ENCODE measurements at regions not wholly inside any gene's neighbourhood (a gene's known extent, or its start where the extent isn't known, plus 50 kb on each side); places are given as distances from the start of the nearest gene placed in this dataset.
"Not testable (repeated sequence)": the region's sequence is repeated elsewhere in the genome, so short reads cannot be mapped to it uniquely, and the experiment has no call there.

- no peak for DNase-seq (ENCODE audit: low read depth in 2 of 3, low spot score in 2 of 3)
Observed at GRCh38 chr6:140785926-140786325, 1346.8 kb upstream of the GJE1 start.

GRCh38 chr6:140784573-140784972 lies 1348.2 kb upstream of the GJE1 start:
- no peak for DNase-seq (ENCODE audit: low read depth in 2 of 3, low spot score in 2 of 3)

GRCh38 chr6:140783504-140783903 lies 1349.2 kb upstream of the GJE1 start:
- DNase-seq (ENCODE audit: low read depth in 2 of 3, low spot score in 2 of 3) = not testable (repeated sequence)

- DNase-seq (ENCODE audit: low read depth in 2 of 3, low spot score in 2 of 3) = no peak
Observed at GRCh38 chr6:140782941-140783340, 1349.8 kb upstream of the GJE1 start.

- no peak for DNase-seq (ENCODE audit: low read depth in 2 of 3, low spot score in 2 of 3)
Observed at GRCh38 chr6:140779991-140780596, 1352.6 kb upstream of the GJE1 start.

GRCh38 chr6:140779341-140779740 lies 1353.4 kb upstream of the GJE1 start:
- no peak for DNase-seq (ENCODE audit: low read depth in 2 of 3, low spot score in 2 of 3)

- no peak for DNase-seq (ENCODE audit: low read depth in 2 of 3, low spot score in 2 of 3)
Observed at GRCh38 chr6:140777780-140778179, 1354.9 kb upstream of the GJE1 start.

GRCh38 chr6:140775061-140775460 lies 1357.7 kb upstream of the GJE1 start:
- DNase-seq (ENCODE audit: low read depth in 2 of 3, low spot score in 2 of 3) = no peak

GRCh38 chr6:140774080-140774505 lies 1358.6 kb upstream of the GJE1 start:
- DNase-seq (ENCODE audit: low read depth in 2 of 3, low spot score in 2 of 3) = no peak

GRCh38 chr6:140773276-140773675 lies 1359.4 kb upstream of the GJE1 start:
- no peak for DNase-seq (ENCODE audit: low read depth in 2 of 3, low spot score in 2 of 3)

- no peak for DNase-seq (ENCODE audit: low read depth in 2 of 3, low spot score in 2 of 3)
Observed at GRCh38 chr6:140772576-140772975, 1360.1 kb upstream of the GJE1 start.

- no peak for DNase-seq (ENCODE audit: low read depth in 2 of 3, low spot score in 2 of 3)
Observed at GRCh38 chr6:140768133-140768532, 1364.6 kb upstream of the GJE1 start.

- no peak for DNase-seq (ENCODE audit: low read depth in 2 of 3, low spot score in 2 of 3)
Observed at GRCh38 chr6:140766999-140767398, 1365.7 kb upstream of the GJE1 start.

- no peak for DNase-seq (ENCODE audit: low read depth in 2 of 3, low spot score in 2 of 3)
Observed at GRCh38 chr6:140758169-140758877, 1374.4 kb upstream of the GJE1 start.

- DNase-seq (ENCODE audit: low read depth in 2 of 3, low spot score in 2 of 3) = no peak
Observed at GRCh38 chr6:140752234-140752633, 1377.8 kb upstream of the CITED2 start.

GRCh38 chr6:140747114-140747513 lies 1372.7 kb upstream of the CITED2 start:
- DNase-seq (ENCODE audit: low read depth in 2 of 3, low spot score in 2 of 3) = no peak

- DNase-seq (ENCODE audit: low read depth in 2 of 3, low spot score in 2 of 3) = no peak
Observed at GRCh38 chr6:140744659-140745320, 1370.3 kb upstream of the CITED2 start.

- DNase-seq (ENCODE audit: low read depth in 2 of 3, low spot score in 2 of 3) = no peak
Observed at GRCh38 chr6:140736231-140736630, 1361.8 kb upstream of the CITED2 start.

- no peak for DNase-seq (ENCODE audit: low read depth in 2 of 3, low spot score in 2 of 3)
Observed at GRCh38 chr6:140732991-140733390, 1358.5 kb upstream of the CITED2 start.

GRCh38 chr6:140732155-140732554 lies 1357.7 kb upstream of the CITED2 start:
- no peak for DNase-seq (ENCODE audit: low read depth in 2 of 3, low spot score in 2 of 3)

- DNase-seq (ENCODE audit: low read depth in 2 of 3, low spot score in 2 of 3) = no peak
Observed at GRCh38 chr6:140731741-140732140, 1357.3 kb upstream of the CITED2 start.

GRCh38 chr6:140729521-140729920 lies 1355.1 kb upstream of the CITED2 start:
- DNase-seq (ENCODE audit: low read depth in 2 of 3, low spot score in 2 of 3) = no peak
